ENCODE measurements at regions not wholly inside any gene's neighbourhood (a gene's known extent, or its start where the extent isn't known, plus 50 kb on each side); places are given as distances from the start of the nearest gene placed in this dataset.

DNA sequence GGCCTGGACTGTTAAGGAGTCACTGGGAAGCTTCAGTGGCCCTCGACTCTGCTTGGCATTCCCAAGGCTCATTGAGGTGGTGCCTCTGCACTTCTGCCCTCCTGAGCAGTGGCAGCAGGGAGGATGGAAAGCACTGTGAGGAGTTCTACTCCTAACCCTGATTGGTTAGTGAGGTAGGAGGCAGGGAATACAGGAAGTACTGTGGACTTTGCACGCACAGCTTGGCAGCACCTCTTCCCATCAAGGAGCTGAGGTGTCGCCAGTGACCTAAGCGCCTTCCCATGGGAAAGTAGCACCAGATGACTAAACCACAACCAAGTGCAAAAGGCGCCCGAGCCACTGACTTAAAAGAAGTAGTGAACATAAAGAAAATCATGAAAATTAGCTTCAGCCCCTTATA is 152.5 kb upstream of the CADM1 start:
- Histone ChIP-seq H3K4me3 (ENCODE audit: low read length in 2 of 2) (no peak overlapping the region), H3K4me1 (ENCODE audit: control insufficient read depth, insufficient read depth, low read length) (peaks cover 11% of the 10 kb centered on the region), H3K9me3 (ENCODE audit: control insufficient read depth in 2 of 2, low read length in 2 of 2) (no peaks in the 10 kb centered on the region), H3K27me3 (ENCODE audit: control insufficient read depth in 1 of 2, insufficient read depth in 2 of 2, low read length in 2 of 2) (peaks cover 22 to 30% of the 10 kb centered on the region in 2 donors), H3K9ac (ENCODE audit: low read length in 2 of 2) (no peak overlapping the region), H3K36me3 (ENCODE audit: control insufficient read depth in 2 of 2, insufficient read depth in 2 of 2, low read length in 2 of 2) (no peaks in the 10 kb centered on the region), H3K27ac (ENCODE audit: low read length) (no peak overlapping the region)

DNA sequence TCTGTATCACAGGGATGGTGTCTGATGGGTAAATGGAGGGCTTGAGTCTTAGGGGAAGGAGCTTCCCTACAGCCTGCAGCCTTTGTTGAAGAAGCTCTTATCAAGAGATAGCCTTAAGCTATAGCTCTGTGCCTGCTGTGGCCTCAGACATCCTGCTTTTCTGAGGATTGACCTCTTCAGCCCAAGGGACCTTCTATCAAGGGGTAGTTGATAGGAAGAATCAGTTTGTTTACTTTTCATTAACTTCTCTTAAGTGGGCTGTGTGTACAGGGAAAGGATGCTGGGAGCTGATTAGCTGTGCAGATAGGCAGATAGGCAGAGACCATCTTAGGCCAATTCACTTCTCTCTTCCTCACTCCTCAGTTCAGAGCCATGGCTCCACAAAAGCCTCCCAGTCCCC is 151.8 kb upstream of the CADM1 start:
- Histone ChIP-seq H3K27me3 (ENCODE audit: control insufficient read depth in 1 of 2, insufficient read depth in 2 of 2, low read length in 2 of 2) (peaks cover 24 to 30% of the 10 kb centered on the region in 2 donors), H3K4me1 (ENCODE audit: control insufficient read depth, insufficient read depth, low read length) (peaks cover 11% of the 10 kb centered on the region), H3K9me3 (ENCODE audit: control insufficient read depth in 2 of 2, low read length in 2 of 2) (no peaks in the 10 kb centered on the region), H3K9ac (ENCODE audit: low read length in 2 of 2) (no peak overlapping the region), H3K4me3 (ENCODE audit: low read length in 2 of 2) (no peak overlapping the region), H3K36me3 (ENCODE audit: control insufficient read depth in 2 of 2, insufficient read depth in 2 of 2, low read length in 2 of 2) (no peaks in the 10 kb centered on the region), H3K27ac (ENCODE audit: low read length) (no peak overlapping the region)

DNA sequence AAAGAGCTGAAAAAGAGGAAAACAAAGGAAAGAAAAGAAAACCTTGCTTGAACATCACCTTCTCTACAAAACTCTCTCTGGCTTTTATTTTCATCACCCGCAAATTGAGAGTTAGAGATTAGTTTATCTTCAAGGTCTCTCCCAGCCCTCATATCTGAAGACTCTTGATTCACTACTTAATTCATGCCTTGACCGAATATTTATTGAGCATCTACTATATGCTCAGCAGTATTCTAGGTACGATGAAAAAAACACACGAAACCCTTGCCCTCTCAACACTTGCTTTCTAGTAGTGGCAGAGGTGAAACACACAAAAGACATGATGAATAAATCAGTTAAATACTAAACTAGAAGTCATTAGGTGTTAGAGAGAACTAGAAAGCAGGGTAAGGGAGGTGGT is 150.6 kb upstream of the CADM1 start:
- peaks cover 7% of the 10 kb centered on the region for H3K4me1 ChIP-seq (ENCODE audit: control insufficient read depth, insufficient read depth, low read length)
- no peak overlapping the region for H3K9ac ChIP-seq (ENCODE audit: low read length in 2 of 2)
- no peaks in the 10 kb centered on the region for H3K9me3 ChIP-seq (ENCODE audit: control insufficient read depth in 2 of 2, low read length in 2 of 2)
- no peak overlapping the region for H3K27ac ChIP-seq (ENCODE audit: low read length)
- peaks cover 13 to 19% of the 10 kb centered on the region in 2 donors for H3K27me3 ChIP-seq (ENCODE audit: control insufficient read depth in 1 of 2, insufficient read depth in 2 of 2, low read length in 2 of 2)
- H3K4me3 ChIP-seq (ENCODE audit: low read length in 2 of 2): no peak overlapping the region
- H3K36me3 ChIP-seq (ENCODE audit: control insufficient read depth in 2 of 2, insufficient read depth in 2 of 2, low read length in 2 of 2): no peaks in the 10 kb centered on the region

DNA sequence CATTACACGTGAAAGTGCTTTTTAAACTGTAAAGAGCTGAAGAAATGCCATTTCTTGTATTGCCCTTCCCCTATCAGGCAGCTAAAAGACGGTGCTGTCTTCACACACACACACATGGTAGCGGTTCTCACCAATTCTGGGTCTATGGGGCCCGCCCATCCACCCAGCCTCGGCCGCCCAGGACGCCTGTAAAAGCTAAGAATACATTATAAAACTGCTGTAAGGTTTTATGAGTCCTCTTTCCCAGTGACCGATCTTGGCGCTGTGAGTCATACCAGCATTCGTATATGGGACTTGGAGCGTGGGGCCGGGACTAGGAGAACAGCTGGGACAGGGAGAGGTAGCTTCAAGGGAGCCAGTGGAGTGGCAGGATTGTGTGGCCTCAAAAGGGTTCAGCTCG is 149.7 kb upstream of the CADM1 start:
- Histone ChIP-seq H3K27ac (ENCODE audit: low read length) (no peak overlapping the region), H3K4me1 (ENCODE audit: control insufficient read depth, insufficient read depth, low read length) (no peaks in the 10 kb centered on the region), H3K9ac (ENCODE audit: low read length in 2 of 2) (no peak overlapping the region), H3K9me3 (ENCODE audit: control insufficient read depth in 2 of 2, low read length in 2 of 2) (no peaks in the 10 kb centered on the region), H3K27me3 (ENCODE audit: control insufficient read depth in 1 of 2, insufficient read depth in 2 of 2, low read length in 2 of 2) (peaks cover 5 to 12% of the 10 kb centered on the region in 2 donors), H3K4me3 (ENCODE audit: low read length in 2 of 2) (no peak overlapping the region), H3K36me3 (ENCODE audit: control insufficient read depth in 2 of 2, insufficient read depth in 2 of 2, low read length in 2 of 2) (no peaks in the 10 kb centered on the region)

DNA sequence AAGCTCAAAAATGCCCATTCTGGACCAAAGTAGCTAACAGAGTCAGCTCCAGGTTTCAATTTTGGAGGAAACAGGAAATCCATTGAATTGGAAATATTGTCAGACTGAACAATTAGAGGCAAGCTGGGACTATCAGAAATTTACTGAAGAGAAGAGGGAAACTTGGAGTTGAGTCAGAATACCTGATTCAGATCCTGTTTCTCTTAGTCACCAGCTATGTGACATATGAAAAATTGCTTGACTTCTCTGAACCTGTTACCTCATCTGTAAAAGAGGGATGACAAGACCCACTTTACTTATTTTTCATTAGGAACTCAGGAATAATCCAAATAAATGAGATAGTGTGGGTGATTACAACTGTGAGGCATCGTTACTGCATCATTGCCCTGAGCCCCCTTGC is 148.9 kb upstream of the CADM1 start:
- Histone ChIP-seq H3K27ac (ENCODE audit: low read length) (no peak overlapping the region), H3K9ac (ENCODE audit: low read length in 2 of 2) (no peak overlapping the region), H3K27me3 (ENCODE audit: control insufficient read depth in 1 of 2, insufficient read depth in 2 of 2, low read length in 2 of 2) (peaks cover 2 to 9% of the 10 kb centered on the region in 2 donors), H3K36me3 (ENCODE audit: control insufficient read depth in 2 of 2, insufficient read depth in 2 of 2, low read length in 2 of 2) (no peaks in the 10 kb centered on the region), H3K9me3 (ENCODE audit: control insufficient read depth in 2 of 2, low read length in 2 of 2) (no peaks in the 10 kb centered on the region), H3K4me3 (ENCODE audit: low read length in 2 of 2) (no peak overlapping the region), H3K4me1 (ENCODE audit: control insufficient read depth, insufficient read depth, low read length) (no peaks in the 10 kb centered on the region)

DNA sequence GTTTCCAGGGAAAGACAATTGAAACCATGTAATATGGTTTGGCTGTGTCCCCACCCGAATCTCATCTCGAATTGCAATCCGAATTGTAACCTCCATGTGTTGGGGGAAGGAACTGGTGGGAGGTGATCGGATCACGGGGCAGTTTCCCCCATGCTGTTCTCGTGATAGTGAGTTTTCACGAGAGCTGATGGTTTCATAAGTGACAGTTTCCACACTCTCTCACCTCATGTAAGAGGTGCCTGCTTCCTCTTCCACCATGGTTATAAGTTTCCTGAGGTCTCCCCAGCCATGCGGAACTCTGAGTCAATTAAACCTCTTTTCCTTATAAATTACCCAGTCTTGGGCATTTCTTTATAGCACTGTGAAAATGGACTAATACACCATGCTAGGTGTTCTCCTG is 148.3 kb upstream of the CADM1 start:
- Histone ChIP-seq H3K36me3 (ENCODE audit: control insufficient read depth in 2 of 2, insufficient read depth in 2 of 2, low read length in 2 of 2) (no peaks in the 10 kb centered on the region), H3K9me3 (ENCODE audit: control insufficient read depth in 2 of 2, low read length in 2 of 2) (no peaks in the 10 kb centered on the region), H3K4me1 (ENCODE audit: control insufficient read depth, insufficient read depth, low read length) (no peaks in the 10 kb centered on the region), H3K27me3 (ENCODE audit: control insufficient read depth in 1 of 2, insufficient read depth in 2 of 2, low read length in 2 of 2) (peaks cover 2 to 9% of the 10 kb centered on the region in 2 donors), H3K4me3 (ENCODE audit: low read length in 2 of 2) (no peak overlapping the region), H3K27ac (ENCODE audit: low read length) (no peak overlapping the region), H3K9ac (ENCODE audit: low read length in 2 of 2) (no peak overlapping the region)

DNA sequence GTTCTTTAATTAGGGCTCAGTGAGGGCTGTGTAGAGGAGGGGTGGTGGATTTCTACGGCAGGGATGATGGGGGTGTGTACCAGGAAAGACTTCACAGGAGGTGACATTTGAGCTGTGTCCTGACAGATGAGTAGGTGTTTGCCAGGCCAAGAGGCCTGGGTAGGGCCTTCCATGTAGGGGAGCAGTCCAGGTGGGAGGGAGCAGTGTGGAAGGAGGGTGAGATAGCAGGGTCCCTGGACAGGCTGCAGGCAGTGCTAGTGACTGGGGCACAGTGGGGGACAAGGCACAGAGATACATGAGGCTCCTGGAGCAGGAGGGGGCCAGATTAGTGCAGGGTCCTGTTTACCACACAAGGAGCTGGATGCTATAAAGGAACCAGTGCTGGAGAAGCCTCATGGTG is 147.9 kb upstream of the CADM1 start:
- H3K27ac ChIP-seq (ENCODE audit: low read length): no peak overlapping the region
- H3K36me3 ChIP-seq (ENCODE audit: control insufficient read depth in 2 of 2, insufficient read depth in 2 of 2, low read length in 2 of 2): no peaks in the 10 kb centered on the region
- H3K9me3 ChIP-seq (ENCODE audit: control insufficient read depth in 2 of 2, low read length in 2 of 2): no peaks in the 10 kb centered on the region
- H3K27me3 ChIP-seq (ENCODE audit: control insufficient read depth in 1 of 2, insufficient read depth in 2 of 2, low read length in 2 of 2): peaks cover 5 to 9% of the 10 kb centered on the region in 2 donors
- H3K4me3 ChIP-seq (ENCODE audit: low read length in 2 of 2): no peak overlapping the region
- no peaks in the 10 kb centered on the region for H3K4me1 ChIP-seq (ENCODE audit: control insufficient read depth, insufficient read depth, low read length)
- H3K9ac ChIP-seq (ENCODE audit: low read length in 2 of 2): no peak overlapping the region

DNA sequence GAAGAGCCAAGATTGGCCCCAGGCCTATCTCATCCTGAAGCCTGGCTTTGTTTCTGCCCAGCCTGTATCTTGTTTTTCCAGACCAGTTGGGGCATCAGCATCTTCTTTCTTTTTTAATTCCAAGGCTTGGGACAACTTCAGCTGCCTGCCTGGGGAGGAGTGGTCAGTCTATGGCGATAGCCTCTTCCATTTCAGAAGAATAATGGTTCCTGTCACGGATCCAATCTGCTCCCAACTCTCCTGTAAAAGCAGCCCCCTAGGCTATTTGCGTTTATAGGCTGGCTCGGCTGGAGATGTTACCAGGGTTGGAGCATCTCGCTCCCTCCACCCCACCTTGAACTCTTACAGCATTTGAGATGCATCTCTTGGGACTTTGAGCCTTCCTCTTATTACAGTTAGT is 145.2 kb upstream of the CADM1 start:
- Histone ChIP-seq H3K27me3 (ENCODE audit: control insufficient read depth in 1 of 2, insufficient read depth in 2 of 2, low read length in 2 of 2) (peaks cover 9 to 11% of the 10 kb centered on the region in 2 donors), H3K9me3 (ENCODE audit: control insufficient read depth in 2 of 2, low read length in 2 of 2) (no peaks in the 10 kb centered on the region), H3K27ac (ENCODE audit: low read length) (no peak overlapping the region), H3K36me3 (ENCODE audit: control insufficient read depth in 2 of 2, insufficient read depth in 2 of 2, low read length in 2 of 2) (no peaks in the 10 kb centered on the region), H3K9ac (ENCODE audit: low read length in 2 of 2) (no peak overlapping the region), H3K4me3 (ENCODE audit: low read length in 2 of 2) (no peak overlapping the region), H3K4me1 (ENCODE audit: control insufficient read depth, insufficient read depth, low read length) (no peaks in the 10 kb centered on the region)

DNA sequence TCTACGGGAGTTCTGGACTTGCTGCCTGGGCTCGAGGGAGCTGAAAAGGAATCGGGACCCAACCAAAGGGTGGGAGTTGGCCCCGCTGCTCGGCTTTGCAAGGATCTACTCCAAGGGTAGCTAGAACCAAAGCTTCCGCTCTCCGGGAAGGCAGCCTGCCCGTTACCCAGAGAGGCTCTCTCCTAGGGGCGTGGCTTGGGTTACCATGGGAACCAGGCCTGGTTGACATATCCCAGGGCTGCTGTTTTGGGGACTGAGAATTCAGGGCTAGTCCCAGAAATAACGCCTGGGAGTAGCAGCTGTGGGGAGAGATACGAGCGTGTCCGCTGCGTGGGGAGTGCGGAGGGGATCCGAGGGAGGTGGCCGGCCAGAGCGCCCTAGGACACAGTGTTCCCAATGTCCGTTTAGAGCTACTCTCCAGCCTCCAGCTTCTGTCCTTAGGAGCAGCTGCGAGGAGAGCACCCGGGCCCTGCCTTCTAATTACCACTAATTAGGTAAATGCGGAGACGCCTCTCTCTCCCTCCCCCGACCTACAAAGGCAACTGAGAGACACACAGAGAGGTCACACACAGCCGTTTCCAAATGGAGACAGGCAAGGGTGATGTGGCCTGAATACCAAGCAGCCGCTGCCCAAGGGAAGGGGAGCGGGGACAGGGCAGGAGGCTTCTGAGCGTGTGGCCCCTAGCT is 141.6 kb upstream of the CADM1 start:
- Histone ChIP-seq H3K36me3 (ENCODE audit: control insufficient read depth in 2 of 2, insufficient read depth in 2 of 2, low read length in 2 of 2) (no peaks in the 10 kb centered on the region), H3K4me3 (ENCODE audit: low read length in 2 of 2) (no peak overlapping the region), H3K27ac (ENCODE audit: low read length) (no peak overlapping the region), H3K27me3 (ENCODE audit: control insufficient read depth in 1 of 2, insufficient read depth in 2 of 2, low read length in 2 of 2) (peaks cover 7 to 15% of the 10 kb centered on the region in 2 donors), H3K4me1 (ENCODE audit: control insufficient read depth, insufficient read depth, low read length) (no peaks in the 10 kb centered on the region), H3K9me3 (ENCODE audit: control insufficient read depth in 2 of 2, low read length in 2 of 2) (no peaks in the 10 kb centered on the region), H3K9ac (ENCODE audit: low read length in 2 of 2) (no peak overlapping the region)

DNA sequence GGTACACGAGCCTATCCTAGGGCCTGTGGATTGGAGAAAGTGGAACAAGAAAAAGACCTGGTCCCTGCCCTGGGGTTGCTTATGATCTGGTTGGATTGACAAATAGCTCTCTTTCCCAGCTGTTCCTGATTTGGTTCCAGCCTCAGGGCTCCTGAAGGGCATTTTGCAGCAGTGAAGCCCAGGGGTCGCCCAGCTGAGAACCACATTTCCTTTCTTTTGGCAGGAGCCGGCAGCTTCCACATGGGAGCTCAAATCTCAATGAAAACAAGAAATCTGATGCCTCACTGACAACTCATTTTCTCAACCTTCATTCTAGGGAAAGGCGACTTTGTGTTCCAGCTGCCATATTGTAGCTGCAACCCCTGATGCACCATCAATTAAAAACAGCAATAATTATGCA is 140.6 kb upstream of the CADM1 start:
- Histone ChIP-seq H3K9me3 (ENCODE audit: control insufficient read depth in 2 of 2, low read length in 2 of 2) (no peaks in the 10 kb centered on the region), H3K9ac (ENCODE audit: low read length in 2 of 2) (no peak overlapping the region), H3K4me3 (ENCODE audit: low read length in 2 of 2) (no peak overlapping the region), H3K4me1 (ENCODE audit: control insufficient read depth, insufficient read depth, low read length) (no peaks in the 10 kb centered on the region), H3K27me3 (ENCODE audit: control insufficient read depth in 1 of 2, insufficient read depth in 2 of 2, low read length in 2 of 2) (peaks cover 7 to 15% of the 10 kb centered on the region in 2 donors), H3K27ac (ENCODE audit: low read length) (no peak overlapping the region), H3K36me3 (ENCODE audit: control insufficient read depth in 2 of 2, insufficient read depth in 2 of 2, low read length in 2 of 2) (no peaks in the 10 kb centered on the region)

DNA sequence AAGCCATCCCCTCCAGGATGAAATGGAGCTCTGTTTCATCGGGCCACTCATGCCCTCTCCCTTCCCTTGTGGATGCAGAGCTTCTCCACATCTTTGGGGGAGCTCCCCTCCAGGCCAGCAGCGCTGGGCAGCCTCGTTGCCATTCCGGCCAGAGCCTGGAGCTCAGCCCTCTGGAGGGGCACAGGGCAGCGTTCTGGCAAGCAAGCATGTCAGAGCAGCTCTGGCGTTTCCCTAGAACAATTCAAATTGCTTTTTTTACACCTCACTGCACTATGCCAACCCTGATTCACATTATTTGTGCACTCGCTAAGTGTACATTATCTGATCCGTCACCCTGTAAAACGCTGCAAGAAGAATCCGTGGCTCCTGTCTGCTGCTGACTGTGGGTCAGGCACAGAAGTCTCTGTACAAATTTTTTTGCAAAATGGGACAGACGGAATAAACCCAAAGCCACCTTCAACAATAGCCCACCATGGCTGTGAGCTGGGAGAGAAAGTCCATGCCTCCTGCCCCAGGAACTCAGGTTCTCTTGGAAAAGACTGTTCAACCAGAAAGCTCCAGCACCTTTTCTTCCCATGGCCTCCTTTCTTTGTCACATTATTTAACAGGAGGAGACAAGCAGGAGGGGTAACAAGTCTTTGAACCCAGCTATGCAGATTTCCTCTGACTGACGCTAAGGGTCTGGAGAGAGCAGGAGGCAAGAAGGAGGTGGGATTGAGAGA is 139.5 kb upstream of the CADM1 start:
- peaks cover 7 to 19% of the 10 kb centered on the region in 2 donors for H3K27me3 ChIP-seq (ENCODE audit: control insufficient read depth in 1 of 2, insufficient read depth in 2 of 2, low read length in 2 of 2)
- no peak overlapping the region for H3K4me3 ChIP-seq (ENCODE audit: low read length in 2 of 2)
- no peaks in the 10 kb centered on the region for H3K9me3 ChIP-seq (ENCODE audit: control insufficient read depth in 2 of 2, low read length in 2 of 2)
- H3K36me3 ChIP-seq (ENCODE audit: control insufficient read depth in 2 of 2, insufficient read depth in 2 of 2, low read length in 2 of 2): no peaks in the 10 kb centered on the region
- no peak overlapping the region for H3K9ac ChIP-seq (ENCODE audit: low read length in 2 of 2)
- no peak overlapping the region for H3K27ac ChIP-seq (ENCODE audit: low read length)
- H3K4me1 ChIP-seq (ENCODE audit: control insufficient read depth, insufficient read depth, low read length): no peaks in the 10 kb centered on the region

All from stomach smooth muscle (tissue), 2 donors.